Colonic mucosa (tissue), 4 donors: ENCODE measurements at regions not wholly inside any gene's neighbourhood (a gene's known extent, or its start where the extent isn't known, plus 50 kb on each side); places are given as distances from the start of the nearest gene placed in this dataset.
"Not testable (repeated sequence)": the region's sequence is repeated elsewhere in the genome, so short reads cannot be mapped to it uniquely, and the experiment has no call there.

ENCODE experiments used
- DNase-seq: peaks from one replicate; pipeline ENCODE4 v3.0.0-alpha.2; 2020
- H3K27ac ChIP-seq: fragments of 200-600 bp; one replicate; pipeline ENCODE4 v1.8.0; 2021
- H3K27me3 ChIP-seq: fragments of 200-600 bp; one replicate; pipeline ENCODE4 v1.8.0; 2021
- H3K36me3 ChIP-seq: fragments of 200-600 bp; one replicate; pipeline ENCODE4 v1.8.0; 2021
- H3K4me1 ChIP-seq: fragments of 200-600 bp; one replicate; pipeline ENCODE4 v1.8.0; 2021; ENCODE audit warnings: mild to moderate bottlenecking
- H3K4me3 ChIP-seq: fragments of 200-600 bp; one replicate; pipeline ENCODE4 v1.8.0; 2021
- H3K9ac ChIP-seq, 2 donors: one replicate each; pipeline ENCODE4 v1.7.0; 2013; ENCODE audit warnings: control low read depth in 2 of 2, low read depth in 2 of 2, low read length in 2 of 2
- H3K9me3 ChIP-seq: fragments of 200-600 bp; one replicate; pipeline ENCODE4 v1.8.0; 2021
- CTCF ChIP-seq: fragments of 200-600 bp; IDR thresholded peaks from one replicate; pipeline ENCODE4 v1.8.0; 2022; ENCODE audit warnings: antibody characterized with exemption, mild to moderate bottlenecking
- intact Hi-C: fragments of 100-400 bp; cut with DNase I; formaldehyde crosslinking; loops from one replicate; pipeline ENCODE4 v1.14.1; 2022
- donor health status: healthy.
- donor health status: DM: no; HTN: no; CAD: no.
- donor health status: DM: no; HTN: no; CAD: no.

GRCh38 chr17:71633391-71633849 is 487.4 kb upstream of the SOX9 start:
- Histone ChIP-seq H3K9ac (no peak overlapping the region), H3K27ac (peak overlapping the region; percentile 56)
- DNase-seq: peak; percentile 78

GRCh38 chr17:71634376-71634775 is 486.4 kb upstream of the SOX9 start:
- peak overlapping the region; percentile 56 for H3K27ac ChIP-seq
- H3K36me3 ChIP-seq: no peaks in the 10 kb centered on the region
- no peaks in the 10 kb centered on the region for H3K27me3 ChIP-seq
- no peak for TF ChIP-seq CTCF
- no peaks in the 10 kb centered on the region for H3K9me3 ChIP-seq
- H3K9ac ChIP-seq: no peak overlapping the region
- no peak for DNase-seq
- intact Hi-C loops: no loop called here
- H3K4me3 ChIP-seq: no peak overlapping the region
- no peaks in the 10 kb centered on the region for H3K4me1 ChIP-seq

More at GRCh38 chr17:71633391-71633849, 487.4 kb upstream of the SOX9 start:
- H3K36me3 ChIP-seq: no peaks in the 10 kb centered on the region
- H3K4me1 ChIP-seq: no peaks in the 10 kb centered on the region
- no peak for TF ChIP-seq CTCF
- no peak overlapping the region for H3K4me3 ChIP-seq
- intact Hi-C loops: no loop called here
- no peaks in the 10 kb centered on the region for H3K27me3 ChIP-seq
- H3K9me3 ChIP-seq: no peaks in the 10 kb centered on the region

- no peak overlapping the region for H3K27ac ChIP-seq
- H3K9me3 ChIP-seq: no peaks in the 10 kb centered on the region
- H3K27me3 ChIP-seq: no peaks in the 10 kb centered on the region
- no peak overlapping the region for H3K9ac ChIP-seq
- H3K36me3 ChIP-seq: no peaks in the 10 kb centered on the region
- no peak for TF ChIP-seq CTCF
- DNase-seq: peak; percentile 33
- intact Hi-C loops: no loop called here
- no peak overlapping the region for H3K4me3 ChIP-seq
- H3K4me1 ChIP-seq: no peaks in the 10 kb centered on the region
These were observed 485.6 kb upstream of the SOX9 start for GRCh38 chr17:71635187-71635586.

GRCh38 chr17:71636644-71637043 is 484.2 kb upstream of the SOX9 start:
- no peaks in the 10 kb centered on the region for H3K27me3 ChIP-seq
- no peaks in the 10 kb centered on the region for H3K4me1 ChIP-seq
- no peaks in the 10 kb centered on the region for H3K36me3 ChIP-seq
- no peaks in the 10 kb centered on the region for H3K9me3 ChIP-seq
- no peak overlapping the region for H3K4me3 ChIP-seq
- intact Hi-C loops: no loop called here
- H3K27ac ChIP-seq: no peak overlapping the region
- no peak for TF ChIP-seq CTCF
- H3K9ac ChIP-seq: no peak overlapping the region
- no peak for DNase-seq

GRCh38 chr17:71638668-71639067 is 482.2 kb upstream of the SOX9 start:
- Histone ChIP-seq H3K27ac (no peak overlapping the region), H3K27me3 (no peaks in the 10 kb centered on the region), H3K9ac (no peak overlapping the region), H3K9me3 (no peaks in the 10 kb centered on the region), H3K36me3 (no peaks in the 10 kb centered on the region), H3K4me1 (no peaks in the 10 kb centered on the region), H3K4me3 (no peak overlapping the region)
- no peak for DNase-seq
- intact Hi-C loops: no loop called here
- TF ChIP-seq CTCF: no peak

- no peaks in the 10 kb centered on the region for H3K27me3 ChIP-seq
- TF ChIP-seq CTCF: no peak
- no peaks in the 10 kb centered on the region for H3K9me3 ChIP-seq
- no peak overlapping the region for H3K9ac ChIP-seq
- no peak overlapping the region for H3K27ac ChIP-seq
- no peak for DNase-seq
- no peak overlapping the region for H3K4me3 ChIP-seq
- H3K4me1 ChIP-seq: no peaks in the 10 kb centered on the region
- intact Hi-C loops: no loop called here
- H3K36me3 ChIP-seq: no peaks in the 10 kb centered on the region
These were observed 481.0 kb upstream of the SOX9 start for GRCh38 chr17:71639865-71640264.

- H3K9me3 ChIP-seq, H3K4me1 ChIP-seq, H3K4me3 ChIP-seq, DNase-seq, H3K27ac ChIP-seq, H3K27me3 ChIP-seq, intact Hi-C loops, H3K36me3 ChIP-seq, H3K9ac ChIP-seq: not testable (repeated sequence)
These were observed 473.9 kb upstream of the SOX9 start for GRCh38 chr17:71646890-71647289.

GRCh38 chr17:71648342-71648741 is 472.5 kb upstream of the SOX9 start:
- intact Hi-C loops, DNase-seq, H3K36me3 ChIP-seq, H3K9ac ChIP-seq, H3K4me1 ChIP-seq, H3K9me3 ChIP-seq, H3K27me3 ChIP-seq, H3K27ac ChIP-seq, H3K4me3 ChIP-seq: not testable (repeated sequence)
